ENCODE measurements at regions not wholly inside any gene's neighbourhood (a gene's known extent, or its start where the extent isn't known, plus 50 kb on each side); places are given as distances from the start of the nearest gene placed in this dataset.

- DNase-seq (no peak), ATAC-seq (ENCODE audit: low read depth) (no peak)
- Histone ChIP-seq H3K4me3 (ENCODE audit: insufficient read depth, low read depth, low read length) (no peak overlapping the region), H3K9me3 (ENCODE audit: control insufficient read depth, insufficient read depth, low read length) (no peaks in the 10 kb centered on the region), H2AK9ac (replicated peaks; ENCODE audit: low read depth, low read length, poor library complexity) (no peak overlapping the region), H3K14ac (replicated peaks; ENCODE audit: low read depth, low read length) (0 out of 2 replicates have a peak overlapping the region, but pooled peaks have one; percentile 41), H3K56ac (ENCODE audit: extremely low read depth, insufficient read depth, low read length) (no peak overlapping the region), H3K36me3 (ENCODE audit: control insufficient read depth, insufficient read depth, low read length) (no peaks in the 10 kb centered on the region; the same call in 1 of the 2 replicates), H2BK15ac (ENCODE audit: low read depth, low read length) (no peak overlapping the region), H2AK5ac (ENCODE audit: low read depth, low read length) (peak overlapping the region; percentile 50; the same call in 1 of the 2 replicates), H2BK120ac (ENCODE audit: low read depth, low read length) (no peak overlapping the region), H4K5ac (ENCODE audit: low read depth, low read length) (no peak overlapping the region), H4K8ac (ENCODE audit: low read depth in 2 of 2, low read length in 2 of 2) (no peak overlapping the region), H2BK5ac (ENCODE audit: low read depth, low read length, poor library complexity, severe bottlenecking) (no peak overlapping the region), H2BK20ac (ENCODE audit: low read depth, low read length) (no peak overlapping the region; the same call in 1 of the 2 replicates), H3K27me3 (ENCODE audit: control insufficient read depth, insufficient read depth, low read length) (no peaks in the 10 kb centered on the region), H4K91ac (ENCODE audit: insufficient read depth, low read depth, low read length) (no peak overlapping the region), H3K4ac (ENCODE audit: low read depth, low read length) (no peak overlapping the region), H4K20me1 (ENCODE audit: insufficient read depth, low read length) (no peaks in the 10 kb centered on the region), H3K4me1 (ENCODE audit: control insufficient read depth, insufficient read depth, low read length) (peaks cover 4% of the 10 kb centered on the region; the same call in 1 of the 2 replicates), H3K18ac (ENCODE audit: low read depth, low read length) (no peak overlapping the region), H3K23ac (ENCODE audit: low read depth, low read length) (no peak overlapping the region), H3K9me1 (ENCODE audit: insufficient read depth, low read length) (0 out of 2 replicates have a peak, but pooled peaks cover 4% of the 10 kb centered on the region), H3K27ac (ENCODE audit: insufficient read depth, low read length) (no peak overlapping the region), H2AFZ (replicated peaks; ENCODE audit: low read length, poor library complexity) (no peak overlapping the region), H3K4me2 (ENCODE audit: low read depth, low read length) (no peak overlapping the region), H3K9ac (ENCODE audit: low read depth, low read length) (no peak overlapping the region), H3K79me1 (ENCODE audit: low read depth in 1 of 2, low read length in 2 of 2) (no peaks in the 10 kb centered on the region)
- no peak for TF ChIP-seq CHD1 (IDR thresholded peaks at IDR 0.05; ENCODE audit: low read depth, low read length)
- ChIA-PET CTCF (interaction anchor here (0.6 kb wide), 1 partner anchor 971 kb away, joined by 4 read pairs; no protein-coding TSS in a partner anchor), POLR2A (ENCODE audit: unreplicated experiment) (no interaction called here)
- BruUV-seq (replicated peaks), result no TSS peak
- intact Hi-C loops (cut with micrococcal nuclease), result no loop called here
- dilution Hi-C loops (cut with HindIII; ENCODE audit: low sequenced_read_pairs, unreplicated experiment), result no loop called here
- in situ Hi-C loops (cut with MboI; ENCODE audit: low sequenced_read_pairs), result no loop called here
- WGBS, 2 experiments (ENCODE audit: extremely low coverage in 2 of 2, insufficient read length in 1 of 2), result 83% methylated on average over 1 of the region's 7 CpGs; no CpG with 5 or more reads in 1 of the 2 experiments
These were observed 200.7 kb upstream of the KCTD7 start for GRCh38 chr7:66427956-66428355.
